RWPE1 (cell line): ENCODE measurements at regions not wholly inside any gene's neighbourhood (a gene's known extent, or its start where the extent isn't known, plus 50 kb on each side); places are given as distances from the start of the nearest gene placed in this dataset.

Experiments used
- CTCF ChIA-PET: fragments of 350-600 bp; sonication (Branson Sonifier 250); formaldehyde crosslinking; extraction: SDS; loops from one replicate; lab custom pipeline; 2021; lab: Yijun Ruan, JAX
- POLR2A ChIA-PET: fragments of 400-600 bp; formaldehyde crosslinking; extraction: SDS; loops from one replicate; lab custom pipeline; 2020; ENCODE audit warnings: antibody characterized with exemption; ENCODE audit not compliant: low non-redundant PET; lab: Yijun Ruan, JAX
- DNase-seq: peaks from one replicate; pipeline ENCODE4 v3.0.0; 2012; ENCODE audit warnings: low spot score
- H3K27ac ChIP-seq: fragments of 450-650 bp; 2 replicates; pipeline ENCODE4 v1.5.1; 2017
- TF ChIP-seq, protein P1 (sequence below): fragments of 450-650 bp; conservative IDR thresholded peaks from 2 replicates; pipeline ENCODE4 v1.5.1; 2017; ENCODE audit warnings: low read depth, mild to moderate bottlenecking

GRCh38 chr1:5708346-5709245, 283.6 kb downstream of the NPHP4 start:
- CTCF ChIA-PET = interaction anchor here (0.7 kb wide), 1 partner anchor 45 kb away, joined by 4 read pairs; no protein-coding TSS in a partner anchor

GRCh38 chr1:5707566-5708345, 284.5 kb downstream of the NPHP4 start:
- CTCF ChIA-PET = interaction anchor here (0.7 kb wide), 1 partner anchor 46 kb away, joined by 4 read pairs; no protein-coding TSS in a partner anchor
- H3K27ac ChIP-seq = no peak overlapping the region
- TF ChIP-seq, protein P1, sequence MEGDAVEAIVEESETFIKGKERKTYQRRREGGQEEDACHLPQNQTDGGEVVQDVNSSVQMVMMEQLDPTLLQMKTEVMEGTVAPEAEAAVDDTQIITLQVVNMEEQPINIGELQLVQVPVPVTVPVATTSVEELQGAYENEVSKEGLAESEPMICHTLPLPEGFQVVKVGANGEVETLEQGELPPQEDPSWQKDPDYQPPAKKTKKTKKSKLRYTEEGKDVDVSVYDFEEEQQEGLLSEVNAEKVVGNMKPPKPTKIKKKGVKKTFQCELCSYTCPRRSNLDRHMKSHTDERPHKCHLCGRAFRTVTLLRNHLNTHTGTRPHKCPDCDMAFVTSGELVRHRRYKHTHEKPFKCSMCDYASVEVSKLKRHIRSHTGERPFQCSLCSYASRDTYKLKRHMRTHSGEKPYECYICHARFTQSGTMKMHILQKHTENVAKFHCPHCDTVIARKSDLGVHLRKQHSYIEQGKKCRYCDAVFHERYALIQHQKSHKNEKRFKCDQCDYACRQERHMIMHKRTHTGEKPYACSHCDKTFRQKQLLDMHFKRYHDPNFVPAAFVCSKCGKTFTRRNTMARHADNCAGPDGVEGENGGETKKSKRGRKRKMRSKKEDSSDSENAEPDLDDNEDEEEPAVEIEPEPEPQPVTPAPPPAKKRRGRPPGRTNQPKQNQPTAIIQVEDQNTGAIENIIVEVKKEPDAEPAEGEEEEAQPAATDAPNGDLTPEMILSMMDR = no peak
- peak; percentile 40 for DNase-seq
- POLR2A ChIA-PET = no interaction called here

More at GRCh38 chr1:5708346-5709245, 283.6 kb downstream of the NPHP4 start:
- H3K27ac ChIP-seq = no peak overlapping the region
- TF ChIP-seq, protein P1 = no peak
- POLR2A ChIA-PET = no interaction called here
- no peak for DNase-seq

- POLR2A ChIA-PET = no interaction called here
- TF ChIP-seq, protein P1 = no peak
- CTCF ChIA-PET = no interaction called here
- DNase-seq = no peak
- H3K27ac ChIP-seq = no peak overlapping the region
These were observed 286.0 kb downstream of the NPHP4 start for GRCh38 chr1:5706239-5706638.

GRCh38 chr1:5705751-5706150, 286.5 kb downstream of the NPHP4 start:
- TF ChIP-seq, protein P1 = no peak
- POLR2A ChIA-PET = no interaction called here
- DNase-seq = no peak

GRCh38 chr1:5704561-5705514, 287.4 kb downstream of the NPHP4 start:
- TF ChIP-seq, protein P1 = no peak
- POLR2A ChIA-PET = no interaction called here
- CTCF ChIA-PET = no interaction called here
- DNase-seq = no peak
- no peak overlapping the region for H3K27ac ChIP-seq

More at GRCh38 chr1:5705751-5706150, 286.5 kb downstream of the NPHP4 start:
- no peak overlapping the region for H3K27ac ChIP-seq
- CTCF ChIA-PET = no interaction called here
